ENCODE measurements at regions not wholly inside any gene's neighbourhood (a gene's known extent, or its start where the extent isn't known, plus 50 kb on each side); places are given as distances from the start of the nearest gene placed in this dataset.

GRCh38 chr1:59081795-59082194 is 215.1 kb upstream of the FGGY start:
- DNase-seq (ENCODE audit: low spot score), result peak; percentile 49

DNA sequence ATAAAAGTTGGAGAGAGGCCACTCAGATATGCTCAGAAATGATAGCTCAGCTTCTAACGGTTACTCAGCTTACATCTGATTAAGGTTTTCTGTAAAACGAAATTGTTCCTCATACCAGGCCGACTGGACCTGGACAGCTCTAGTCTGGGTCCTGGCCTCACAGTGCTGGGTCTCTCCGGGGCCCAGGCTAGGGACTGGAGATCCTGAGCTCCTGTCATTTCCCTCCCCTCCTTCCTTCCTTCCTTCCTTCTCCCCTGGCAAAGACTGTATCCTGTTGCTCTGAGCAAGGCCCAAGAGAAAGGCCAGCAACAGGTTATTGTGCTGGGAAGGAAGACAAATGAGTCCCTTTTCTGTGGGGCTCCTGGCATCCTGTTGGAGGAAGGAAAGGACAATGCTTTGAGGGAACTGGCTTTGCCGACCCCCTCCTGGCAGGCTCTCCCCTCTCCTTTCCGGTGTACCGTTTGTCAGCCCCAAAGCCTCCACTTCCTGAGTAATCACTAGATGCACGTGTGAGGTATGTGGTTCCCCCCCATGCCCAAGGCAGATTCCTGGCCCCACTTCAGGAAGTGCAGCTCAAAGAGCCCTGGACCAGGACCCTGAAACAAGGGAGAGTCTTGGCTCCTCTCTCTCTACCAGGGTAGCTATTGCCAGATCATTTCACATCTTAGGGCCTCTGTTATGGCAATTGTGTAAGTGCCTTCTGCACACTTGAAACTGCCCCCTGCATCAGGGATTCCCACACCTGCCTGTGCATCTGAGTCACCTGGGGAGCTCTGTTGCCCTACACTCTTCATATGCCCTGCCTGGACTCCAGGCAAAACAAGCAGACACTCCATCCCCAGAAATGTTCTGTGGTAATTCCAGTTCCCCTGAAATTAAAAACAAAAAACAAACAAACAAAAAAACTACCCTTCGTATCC is 212.7 kb upstream of the FGGY start:
- no peak for DNase-seq (ENCODE audit: low spot score)

- DNase-seq (ENCODE audit: low spot score), result no peak
Observed at GRCh38 chr1:59085101-59085500, 211.8 kb upstream of the FGGY start.

- DNase-seq (ENCODE audit: low spot score), result no peak
Observed at GRCh38 chr1:59089036-59089798, 207.7 kb upstream of the FGGY start.

DNA sequence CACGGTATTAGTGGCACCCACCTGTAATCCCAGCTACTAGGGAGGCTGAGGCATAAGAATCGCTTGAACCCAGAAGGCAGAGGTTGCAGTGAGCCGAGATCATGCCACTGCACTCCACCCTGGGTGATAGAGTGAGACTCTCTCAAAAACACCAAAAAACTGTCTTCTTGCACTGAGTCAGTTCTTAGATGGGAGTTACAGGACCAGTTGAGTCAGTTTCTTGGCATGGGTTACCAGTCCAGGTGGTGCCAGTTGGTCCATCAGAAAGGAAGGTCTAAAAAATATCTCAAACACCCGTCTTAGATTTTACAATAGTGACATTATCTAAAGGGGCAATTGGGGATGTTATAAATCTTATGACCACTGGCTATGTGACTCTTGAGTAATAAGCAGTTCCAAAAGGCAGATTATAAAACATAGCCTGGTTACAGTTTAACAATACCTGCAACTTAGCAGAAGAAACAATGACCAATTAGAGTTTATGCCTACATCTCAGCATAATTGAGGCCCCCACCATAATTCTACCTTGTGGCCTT is 206.9 kb upstream of the FGGY start:
- no peak for DNase-seq (ENCODE audit: low spot score)

GRCh38 chr1:59092126-59092525 is 204.8 kb upstream of the FGGY start:
- peak; percentile 40 for DNase-seq (ENCODE audit: low spot score)

DNA sequence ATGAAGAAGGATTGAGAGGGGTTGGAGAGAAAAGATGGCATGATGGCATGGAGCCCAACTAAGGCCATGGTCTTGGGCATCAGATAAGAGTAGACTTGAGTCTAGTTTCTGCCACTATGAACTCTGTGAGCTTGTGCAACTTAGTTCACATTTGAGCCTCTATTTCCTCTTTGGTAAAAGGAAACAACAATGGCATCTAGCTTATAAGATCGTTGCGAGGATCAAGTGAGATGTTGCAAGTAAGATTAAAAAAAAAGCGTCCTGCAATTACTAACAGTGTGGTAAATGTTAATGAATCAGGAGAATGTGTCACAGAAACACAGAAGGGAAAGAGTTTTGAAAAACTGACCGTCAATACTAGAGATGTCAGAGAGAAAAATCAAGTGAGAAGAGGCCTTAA is 202.9 kb upstream of the FGGY start:
- no peak for DNase-seq (ENCODE audit: low spot score)

GRCh38 chr1:59096501-59096900 is 200.4 kb upstream of the FGGY start:
- no peak for DNase-seq (ENCODE audit: low spot score)

DNA sequence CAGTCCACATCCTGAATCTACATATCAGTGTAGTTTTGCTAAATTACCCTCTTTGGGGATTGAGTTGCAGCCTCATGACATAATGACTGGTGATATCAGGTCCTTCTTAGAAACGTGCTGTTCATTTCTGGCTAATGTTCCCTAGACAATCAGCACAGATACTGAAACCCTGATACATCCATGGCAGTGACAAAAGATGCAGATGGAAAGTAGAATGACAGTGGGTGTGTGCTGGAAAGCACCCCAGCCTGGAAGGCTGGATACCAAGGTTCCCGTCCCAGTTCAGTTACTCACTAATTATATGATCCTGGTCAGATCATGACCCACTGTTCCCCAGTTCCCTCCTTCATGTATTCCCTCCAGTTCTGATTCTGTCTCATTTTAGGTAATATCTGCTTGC is 198.2 kb upstream of the FGGY start:
- no peak for DNase-seq (ENCODE audit: low spot score)

DNA sequence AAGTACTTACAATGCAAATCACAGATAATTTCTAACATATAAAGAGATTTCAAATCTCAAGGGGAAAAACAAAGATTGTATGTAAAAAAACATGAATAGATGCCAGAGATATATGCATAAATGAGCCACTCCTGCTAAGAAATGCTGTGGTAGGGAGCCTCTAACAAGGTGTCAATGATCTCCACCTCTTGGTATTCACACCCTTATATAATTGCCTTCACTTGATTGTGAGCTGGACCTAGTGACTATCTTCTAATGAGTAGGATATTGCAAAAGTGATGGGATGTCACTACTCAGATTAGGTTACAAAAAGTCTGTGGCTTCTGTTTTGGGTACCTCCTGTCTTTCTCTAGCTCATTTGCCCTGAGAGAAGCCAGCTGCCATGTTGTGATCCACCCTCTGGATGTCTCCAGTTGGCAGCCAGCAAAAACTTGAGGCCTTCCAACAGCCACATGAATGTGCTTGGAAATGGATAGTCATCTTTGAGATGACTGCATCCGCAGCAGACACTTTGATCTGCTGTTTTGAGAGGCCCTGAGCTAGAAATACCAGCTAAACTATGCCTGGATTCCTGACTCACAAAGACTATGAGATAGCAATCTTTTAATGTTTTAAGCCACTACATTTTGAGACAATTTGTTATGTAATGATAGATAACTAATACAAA is 196.1 kb upstream of the FGGY start:
- DNase-seq (ENCODE audit: low spot score), result peak; percentile 48

DNA sequence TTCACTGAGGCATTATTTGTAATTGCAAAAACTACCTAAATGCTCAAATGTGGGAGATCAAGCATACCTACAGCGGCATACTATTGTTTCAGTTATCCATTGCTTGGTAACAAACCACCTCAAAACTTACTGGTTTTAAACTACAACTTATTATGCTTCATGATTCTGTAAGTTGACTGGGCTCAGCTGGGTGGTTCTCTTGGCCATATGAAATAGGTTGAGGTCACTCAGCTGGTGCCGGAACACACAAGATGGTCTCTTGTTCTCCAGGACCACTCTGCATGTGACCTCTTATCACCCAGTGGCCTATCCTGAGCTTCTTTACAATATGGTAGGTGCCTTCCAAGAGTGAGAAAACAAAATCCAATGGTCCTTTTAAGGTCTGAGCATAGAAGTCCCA is 195.4 kb upstream of the FGGY start:
- DNase-seq (ENCODE audit: low spot score), result no peak

DNA sequence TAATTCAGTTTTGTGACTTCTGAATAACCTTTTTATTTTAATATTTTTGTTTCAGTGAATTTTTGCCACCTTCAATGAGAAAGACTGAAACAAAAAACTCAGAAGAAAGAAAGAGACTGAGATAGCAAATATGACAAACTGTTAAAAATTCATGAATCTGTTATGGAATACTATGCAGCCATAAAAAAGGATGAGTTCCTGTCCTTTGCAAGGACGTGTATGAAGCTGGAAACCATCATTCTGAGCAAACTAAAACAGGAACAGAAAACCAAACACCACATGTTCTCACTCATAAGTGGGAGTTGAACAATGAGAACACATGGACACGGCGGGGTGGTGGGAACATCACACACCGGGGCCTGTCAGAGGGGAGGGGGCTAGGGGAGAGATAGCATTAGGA is 193.4 kb upstream of the FGGY start:
- no peak for DNase-seq (ENCODE audit: low spot score)

- DNase-seq (ENCODE audit: low spot score), result no peak
Observed at GRCh38 chr1:59104191-59104760, 192.6 kb upstream of the FGGY start.

- DNase-seq (ENCODE audit: low spot score), result no peak
Observed at GRCh38 chr1:59105548-59106507, 191.1 kb upstream of the FGGY start.

- DNase-seq (ENCODE audit: low spot score), result no peak
Observed at GRCh38 chr1:59107516-59107915, 189.4 kb upstream of the FGGY start.

- no peak for DNase-seq (ENCODE audit: low spot score)
Observed at GRCh38 chr1:59107916-59108315, 189.0 kb upstream of the FGGY start.

DNA sequence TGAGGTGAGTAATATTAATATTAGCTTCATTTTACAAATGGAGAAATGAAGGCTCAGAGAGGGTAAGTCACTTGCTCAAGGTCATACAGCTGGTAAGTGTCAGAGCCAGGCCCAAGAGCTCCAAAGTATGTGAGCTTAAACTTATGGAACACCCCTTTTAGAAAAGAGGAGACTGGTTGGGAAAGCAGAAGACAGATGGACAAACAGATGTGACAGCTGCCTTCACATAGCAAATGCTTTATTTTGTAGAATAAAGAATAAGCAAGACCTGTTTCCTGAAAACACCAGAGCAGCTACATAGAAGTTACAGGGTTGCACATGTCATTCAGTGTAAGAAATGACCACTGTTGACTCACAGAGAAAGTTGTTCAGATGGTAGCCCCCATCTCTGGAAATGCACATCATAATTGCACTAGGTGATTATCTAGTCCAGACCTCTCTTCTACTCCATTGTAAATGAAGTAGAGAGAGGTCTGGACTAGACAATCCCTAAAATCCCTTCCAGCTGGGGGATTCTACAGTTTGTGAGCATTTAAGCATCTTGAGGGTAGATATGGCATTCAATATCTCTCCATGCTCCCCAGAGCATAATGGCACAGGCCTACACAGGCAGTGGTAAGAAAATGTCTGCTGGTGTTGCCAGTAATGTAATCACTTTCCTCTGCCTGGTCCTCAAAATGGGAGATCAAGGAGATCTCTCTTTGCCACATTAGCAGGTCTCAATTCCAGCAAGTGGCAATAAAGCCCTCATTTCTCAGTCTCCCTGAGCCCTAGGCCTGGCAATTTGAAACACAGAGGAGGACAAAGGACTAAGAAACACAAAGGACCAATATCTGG is 188.2 kb upstream of the FGGY start:
- no peak for DNase-seq (ENCODE audit: low spot score)

GRCh38 chr1:59110271-59110670 is 186.6 kb upstream of the FGGY start:
- no peak for DNase-seq (ENCODE audit: low spot score)

- no peak for DNase-seq (ENCODE audit: low spot score)
Observed at GRCh38 chr1:59113876-59114457, 182.9 kb upstream of the FGGY start.

- no peak for DNase-seq (ENCODE audit: low spot score)
Observed at GRCh38 chr1:59115865-59116264, 181.0 kb upstream of the FGGY start.
